Ishikawa (cell line): ENCODE measurements at regions not wholly inside any gene's neighbourhood (a gene's known extent, or its start where the extent isn't known, plus 50 kb on each side); places are given as distances from the start of the nearest gene placed in this dataset.

ENCODE experiments used
- MAX ChIP-seq: IDR thresholded peaks from 2 replicates; pipeline ENCODE4 v1.6.1; 2012
- TAF1 ChIP-seq: IDR thresholded peaks from 2 replicates; pipeline ENCODE4 v1.6.1; 2012; ENCODE audit warnings: low read depth, mild to moderate bottlenecking
- USF1 ChIP-seq: IDR thresholded peaks from 2 replicates; pipeline ENCODE4 v1.6.1; 2012
- YY1 ChIP-seq: IDR thresholded peaks from 2 replicates; pipeline ENCODE4 v1.6.1; 2012; ENCODE audit warnings: low read depth

- TF ChIP-seq YY1 (no peak), TAF1 (no peak), MAX (no peak), USF1 (no peak)
These were observed 602.2 kb downstream of the DSC3 start for GRCh38 chr18:30440351-30440750.
